Breast epithelium (tissue), 3 donors: ENCODE measurements at regions not wholly inside any gene's neighbourhood (a gene's known extent, or its start where the extent isn't known, plus 50 kb on each side); places are given as distances from the start of the nearest gene placed in this dataset.

Experiments
- POLR2A ChIP-seq: fragments of 450-650 bp; IDR thresholded peaks from one replicate; pipeline ENCODE4 v1.6.1; 2016; ENCODE audit warnings: antibody characterized with exemption, mild to moderate bottlenecking, moderate library complexity
- POLR2AphosphoS5 ChIP-seq, 3 donors: sonication (generic); formaldehyde crosslinking; IDR thresholded peaks; one replicate each; pipeline ENCODE4 v1.6.1; 2017; ENCODE audit warnings: antibody characterized with exemption in 3 of 3
- TF ChIP-seq, protein P1 (sequence below), 3 donors: fragments of 450-650 bp; IDR thresholded peaks; one replicate each; pipeline ENCODE4 v1.5.1; 2016 to 2017; ENCODE audit warnings: antibody characterized with exemption in 3 of 3, mild to moderate bottlenecking in 3 of 3, moderate library complexity in 3 of 3

- TF ChIP-seq, protein P1, sequence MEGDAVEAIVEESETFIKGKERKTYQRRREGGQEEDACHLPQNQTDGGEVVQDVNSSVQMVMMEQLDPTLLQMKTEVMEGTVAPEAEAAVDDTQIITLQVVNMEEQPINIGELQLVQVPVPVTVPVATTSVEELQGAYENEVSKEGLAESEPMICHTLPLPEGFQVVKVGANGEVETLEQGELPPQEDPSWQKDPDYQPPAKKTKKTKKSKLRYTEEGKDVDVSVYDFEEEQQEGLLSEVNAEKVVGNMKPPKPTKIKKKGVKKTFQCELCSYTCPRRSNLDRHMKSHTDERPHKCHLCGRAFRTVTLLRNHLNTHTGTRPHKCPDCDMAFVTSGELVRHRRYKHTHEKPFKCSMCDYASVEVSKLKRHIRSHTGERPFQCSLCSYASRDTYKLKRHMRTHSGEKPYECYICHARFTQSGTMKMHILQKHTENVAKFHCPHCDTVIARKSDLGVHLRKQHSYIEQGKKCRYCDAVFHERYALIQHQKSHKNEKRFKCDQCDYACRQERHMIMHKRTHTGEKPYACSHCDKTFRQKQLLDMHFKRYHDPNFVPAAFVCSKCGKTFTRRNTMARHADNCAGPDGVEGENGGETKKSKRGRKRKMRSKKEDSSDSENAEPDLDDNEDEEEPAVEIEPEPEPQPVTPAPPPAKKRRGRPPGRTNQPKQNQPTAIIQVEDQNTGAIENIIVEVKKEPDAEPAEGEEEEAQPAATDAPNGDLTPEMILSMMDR (IDR thresholded peaks at IDR 0.05) = no peak
- TF ChIP-seq POLR2A = no peak
- no peak for TF ChIP-seq POLR2AphosphoS5 (IDR thresholded peaks at IDR 0.05)
Observed at GRCh38 chr4:136471051-136471450, 1061.2 kb downstream of the PCDH18 start.
